GM21423 (cell line): ENCODE measurements at regions not wholly inside any gene's neighbourhood (a gene's known extent, or its start where the extent isn't known, plus 50 kb on each side); places are given as distances from the start of the nearest gene placed in this dataset.
"Not testable (repeated sequence)": the region's sequence is repeated elsewhere in the genome, so short reads cannot be mapped to it uniquely, and the experiment has no call there.

Experiments
- ATAC-seq: cut with Tn5 transposase; IDR thresholded peaks from one replicate; pipeline ENCODE4 v1.9.1; 2021; ENCODE audit warnings: mild to moderate bottlenecking, moderate library complexity; ENCODE audit not compliant: unreplicated experiment

DNA sequence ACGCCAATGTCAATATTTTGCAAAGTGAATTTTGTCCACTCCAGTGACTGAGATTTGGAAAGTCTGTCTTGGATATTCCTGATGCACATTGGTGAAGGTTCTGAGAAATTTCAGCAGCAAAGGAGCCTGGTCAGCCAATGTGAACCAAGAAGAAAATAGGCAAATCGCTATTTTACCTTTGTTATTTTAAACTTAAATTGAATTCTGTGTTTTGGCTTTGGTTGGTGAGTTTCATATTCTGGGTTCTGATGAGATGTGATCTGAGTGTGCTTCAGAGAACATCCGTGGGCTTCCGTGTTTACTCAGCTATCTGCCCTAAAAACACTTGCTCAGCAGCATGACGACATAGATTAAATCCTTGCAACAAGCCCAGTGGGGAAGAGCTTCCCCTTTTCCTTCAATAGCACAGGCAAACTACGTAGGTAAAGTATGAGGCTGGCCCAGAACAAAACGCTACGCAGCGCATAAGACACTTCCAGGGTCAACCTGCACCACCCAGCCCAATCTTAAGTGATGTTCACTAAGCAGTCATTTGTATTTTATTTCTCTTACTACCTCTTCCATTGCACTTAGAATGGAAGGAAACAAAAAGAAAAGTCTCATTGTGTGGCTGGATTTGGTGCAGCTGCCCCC lies 176.4 kb upstream of the KAZN start:
- ATAC-seq: no peak

GRCh38 chr1:14424325-14425002 lies 174.0 kb upstream of the KAZN start:
- ATAC-seq: no peak

DNA sequence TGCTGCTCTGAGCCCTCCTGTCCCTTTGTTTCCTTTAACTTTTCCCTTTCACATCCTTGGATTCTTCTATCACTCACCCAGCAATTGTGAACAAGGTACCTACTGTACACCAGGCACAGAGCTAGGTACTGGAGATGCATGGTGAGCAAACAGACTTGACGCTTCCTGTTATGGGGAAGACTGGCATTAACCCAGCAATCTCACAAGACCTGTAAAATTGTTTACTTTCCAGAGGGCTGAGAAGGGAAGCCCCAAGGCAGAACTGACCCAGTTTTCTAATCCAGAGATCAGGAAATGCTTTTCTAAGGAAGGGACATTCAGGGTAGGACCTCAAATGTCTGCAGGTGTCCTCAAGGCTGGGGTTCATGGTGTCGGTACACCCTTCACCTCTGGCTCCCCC lies 171.6 kb upstream of the KAZN start:
- ATAC-seq: no peak

GRCh38 chr1:14429577-14429976 lies 168.9 kb upstream of the KAZN start:
- no peak for ATAC-seq

DNA sequence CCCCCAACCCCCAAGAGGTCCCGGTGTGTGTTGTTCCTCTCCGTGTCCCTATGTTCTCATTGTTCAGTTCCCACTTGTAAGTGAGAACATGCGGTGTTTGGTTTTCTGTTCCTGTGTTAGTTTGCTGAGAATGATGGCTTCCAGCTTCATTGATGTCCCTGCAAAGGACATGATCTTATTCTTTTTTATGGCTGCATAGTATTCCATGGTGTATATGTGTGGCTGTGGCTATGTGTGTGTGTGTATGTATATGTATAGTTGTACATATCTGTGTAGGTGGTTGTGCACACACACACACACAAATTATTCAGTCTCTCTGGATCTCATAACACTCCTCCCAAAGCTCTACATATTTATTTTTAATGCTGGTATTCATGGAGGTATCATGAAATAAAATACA lies 165.8 kb upstream of the KAZN start:
- not testable (repeated sequence) for ATAC-seq

GRCh38 chr1:14435368-14436023 lies 163.0 kb upstream of the KAZN start:
- no peak for ATAC-seq

DNA sequence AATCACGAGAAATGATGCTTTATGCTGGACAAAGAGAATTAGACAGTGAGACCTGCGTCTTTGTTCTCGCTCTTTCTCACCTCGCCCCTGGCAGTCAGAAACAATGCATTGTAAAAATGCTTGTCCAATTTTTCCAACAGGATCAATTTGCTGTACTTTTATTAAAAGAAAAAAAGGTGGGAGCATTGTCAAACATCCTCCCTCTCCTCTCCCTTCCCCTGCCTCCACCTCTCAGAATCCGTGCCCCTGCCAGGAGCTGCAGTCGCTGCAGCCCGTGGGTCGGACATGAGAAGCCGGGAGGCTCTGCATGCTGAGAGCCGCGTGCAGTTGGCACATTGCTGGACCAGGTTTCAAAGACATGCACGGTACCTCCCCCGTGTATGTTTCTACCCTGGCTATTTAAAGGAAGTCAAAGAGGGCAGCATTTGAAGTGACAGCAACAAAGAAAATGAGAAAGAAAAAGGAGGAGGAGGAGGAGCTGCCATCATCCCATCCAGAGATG lies 161.0 kb upstream of the KAZN start:
- no peak for ATAC-seq

- ATAC-seq: no peak
These were observed 160.2 kb upstream of the KAZN start for GRCh38 chr1:14438127-14438769.

GRCh38 chr1:14439015-14439414 lies 159.5 kb upstream of the KAZN start:
- ATAC-seq: no peak

GRCh38 chr1:14440166-14440565 lies 158.3 kb upstream of the KAZN start:
- ATAC-seq: no peak

- ATAC-seq: no peak
These were observed 157.8 kb upstream of the KAZN start for GRCh38 chr1:14440731-14441130.

- ATAC-seq: no peak
These were observed 157.2 kb upstream of the KAZN start for GRCh38 chr1:14441302-14441741.

DNA sequence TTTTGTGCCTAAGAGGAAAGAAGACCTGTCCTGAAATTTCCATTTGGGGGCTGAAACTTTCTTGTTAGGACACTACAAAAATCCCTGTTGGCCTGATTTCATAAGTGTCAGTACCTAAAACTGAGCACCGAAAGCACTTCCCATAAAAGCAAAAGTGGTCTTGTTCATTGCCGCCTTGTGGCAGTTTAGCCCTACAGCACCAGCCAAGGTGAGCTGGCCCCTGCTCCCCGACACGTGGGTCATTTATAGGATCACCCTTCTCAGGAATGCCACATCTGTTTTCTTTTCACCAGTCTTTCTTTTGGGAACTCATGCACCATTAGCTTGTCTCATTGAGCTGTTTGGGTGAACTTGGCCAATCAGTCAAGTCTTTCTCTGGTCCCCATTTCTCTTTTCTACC lies 155.8 kb upstream of the KAZN start:
- ATAC-seq: no peak

DNA sequence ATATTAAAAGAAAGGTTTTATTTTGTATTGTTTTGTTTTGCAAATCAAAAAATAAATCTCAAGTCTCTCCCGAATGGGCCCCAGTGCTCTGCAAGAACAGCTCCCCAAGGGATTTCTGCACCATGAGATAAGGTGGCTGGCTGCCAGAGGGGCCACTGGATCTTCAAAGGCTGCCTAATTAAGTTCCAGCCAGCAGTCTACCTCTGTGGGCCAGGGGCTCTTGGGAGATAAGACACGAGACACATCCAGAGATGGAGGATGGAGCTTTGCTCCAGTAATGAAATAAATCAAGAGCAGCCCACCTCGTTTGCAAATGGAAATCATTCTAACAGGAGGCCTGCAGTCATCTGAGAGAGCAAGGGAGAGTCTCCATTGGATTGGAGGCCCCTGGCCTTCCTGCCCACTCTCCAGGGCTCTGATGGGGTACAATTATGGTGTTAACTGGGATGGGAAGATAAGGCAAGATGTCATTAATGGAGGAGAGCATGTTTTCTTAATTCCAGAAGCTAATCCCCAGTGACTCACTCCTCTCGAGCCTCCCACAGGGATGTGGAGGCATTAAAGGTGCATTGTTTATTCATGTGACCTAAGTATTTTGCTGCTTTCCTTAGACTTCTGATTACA lies 155.2 kb upstream of the KAZN start:
- no peak for ATAC-seq

GRCh38 chr1:14451217-14451616 lies 147.3 kb upstream of the KAZN start:
- no peak for ATAC-seq

- ATAC-seq: no peak
These were observed 145.9 kb upstream of the KAZN start for GRCh38 chr1:14452551-14452950.

GRCh38 chr1:14460173-14460572 lies 138.3 kb upstream of the KAZN start:
- no peak for ATAC-seq

GRCh38 chr1:14462851-14463250 lies 135.6 kb upstream of the KAZN start:
- ATAC-seq: no peak

DNA sequence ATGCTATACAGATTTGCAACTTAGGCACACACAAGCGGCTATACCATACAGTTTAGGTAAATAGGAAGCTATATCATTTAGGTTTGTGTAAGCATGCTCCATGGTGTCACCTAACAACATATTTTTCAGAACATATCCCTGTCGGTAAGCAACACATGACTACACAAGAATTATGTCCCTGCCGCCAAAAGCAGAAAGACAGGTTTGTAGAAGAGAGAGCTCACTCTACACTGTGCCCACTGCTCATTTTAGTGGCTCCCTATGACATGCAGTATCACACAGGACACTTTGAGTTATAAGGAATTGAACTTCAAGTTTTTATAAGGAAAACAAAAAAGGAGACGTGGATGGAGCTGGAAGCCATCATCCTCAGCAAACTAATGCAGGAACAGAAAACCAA lies 132.5 kb upstream of the KAZN start:
- ATAC-seq: no peak

DNA sequence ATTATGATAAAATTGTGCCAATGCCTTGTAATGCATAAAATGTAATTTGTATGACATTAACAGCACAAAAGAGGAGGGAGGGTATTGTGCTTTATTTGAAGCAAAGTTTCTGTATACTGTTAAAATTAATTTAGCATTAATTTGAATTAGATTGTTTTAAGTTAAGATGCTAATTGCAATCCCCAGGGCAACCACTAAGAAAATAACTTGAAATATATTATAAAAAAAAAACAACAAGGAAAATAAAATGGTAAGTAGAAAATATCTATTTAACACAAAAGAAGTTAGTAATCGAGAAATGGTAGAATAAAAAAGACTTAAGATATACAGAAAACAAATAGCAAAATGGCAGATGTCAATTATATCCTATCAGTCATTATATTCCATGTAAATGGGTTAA lies 131.4 kb upstream of the KAZN start:
- ATAC-seq: no peak

GRCh38 chr1:14468751-14469150 lies 129.7 kb upstream of the KAZN start:
- no peak for ATAC-seq
